Upper lobe of left lung (tissue), 6 donors: ENCODE measurements at regions not wholly inside any gene's neighbourhood (a gene's known extent, or its start where the extent isn't known, plus 50 kb on each side); places are given as distances from the start of the nearest gene placed in this dataset.

Experiments
- ATAC-seq, 2 donors: fragments of 200-7000 bp; cut with Tn5 transposase; one replicate each; pipeline ENCODE4 v1.9.1; 2022; ENCODE audit warnings: mild to moderate bottlenecking in 2 of 2, moderate library complexity in 2 of 2; ENCODE audit not compliant: low FRiP score in 2 of 2
- DNase-seq, 2 donors: peaks; one replicate each; pipeline ENCODE4 v3.0.0-alpha.2; 2019 to 2020
- H3K27ac ChIP-seq, 4 donors: fragments of 200-600 bp; sonication (generic); one replicate each; pipeline ENCODE4 v1.5.1; 2016 to 2019
- H3K27me3 ChIP-seq, 4 donors: fragments of 200-600 bp; sonication (generic); one replicate each; pipeline ENCODE4 v1.5.1; 2017 to 2019
- H3K36me3 ChIP-seq, 4 donors: fragments of 200-600 bp; sonication (generic); one replicate each; pipeline ENCODE4 v1.5.1; 2016 to 2019
- H3K4me1 ChIP-seq, 4 donors: fragments of 200-600 bp; sonication (generic); one replicate each; pipeline ENCODE4 v1.5.1; 2018 to 2019
- H3K4me3 ChIP-seq, 4 donors: fragments of 200-600 bp; sonication (generic); one replicate each; pipeline ENCODE4 v1.5.1; 2017 to 2019; ENCODE audit warnings: mild to moderate bottlenecking in 2 of 4, moderate library complexity in 1 of 4
- H3K9me3 ChIP-seq, 4 donors: fragments of 200-600 bp; sonication (generic); one replicate each; pipeline ENCODE4 v1.5.1; 2018 to 2019
- EP300 ChIP-seq, 4 donors: sonication (generic); formaldehyde crosslinking; IDR thresholded peaks; one replicate each; pipeline ENCODE4 v1.5.1; 2017; ENCODE audit warnings: antibody characterized with exemption in 4 of 4, control low read depth in 2 of 4
- POLR2A ChIP-seq, 4 donors: fragments of 450-650 bp; IDR thresholded peaks; one replicate each; pipeline ENCODE4 v1.5.1; 2016 to 2017; ENCODE audit warnings: antibody characterized with exemption in 4 of 4, mild to moderate bottlenecking in 2 of 4
- POLR2AphosphoS5 ChIP-seq, 2 donors: sonication (generic); formaldehyde crosslinking; IDR thresholded peaks; one replicate each; pipeline ENCODE4 v1.5.1; 2017; ENCODE audit warnings: antibody characterized with exemption in 2 of 2
- WGBS, 2 donors: methylation state at CpG; one replicate each; pipeline ENCODE4 v1.1.5; 2017 to 2018; 5-methylcytosine and 5-hydroxymethylcytosine counted together
- TF ChIP-seq, protein P1 (sequence below), 6 experiments: fragments of 450-650 bp in 4 of 6; fragments of 200-600 bp in 2 of 6; sonication (generic) in 2 of 6; IDR thresholded peaks; one replicate each; pipeline ENCODE4 v1.5.1; 2016 to 2019; ENCODE audit warnings: antibody characterized with exemption in 6 of 6
- donor health status: DM: no; HTN: no; CAD: no; lungs with moderate emphysema.
- donor health status: DM: no; HTN: yes; CAD: no; lungs with severe emphysema.

GRCh38 chr3:65166531-65166930 is 478.7 kb upstream of the ADAMTS9 start:
- no peaks in the 10 kb centered on the region for H3K36me3 ChIP-seq
- H3K9me3 ChIP-seq, result no peaks in the 10 kb centered on the region
- TF ChIP-seq, protein P1, sequence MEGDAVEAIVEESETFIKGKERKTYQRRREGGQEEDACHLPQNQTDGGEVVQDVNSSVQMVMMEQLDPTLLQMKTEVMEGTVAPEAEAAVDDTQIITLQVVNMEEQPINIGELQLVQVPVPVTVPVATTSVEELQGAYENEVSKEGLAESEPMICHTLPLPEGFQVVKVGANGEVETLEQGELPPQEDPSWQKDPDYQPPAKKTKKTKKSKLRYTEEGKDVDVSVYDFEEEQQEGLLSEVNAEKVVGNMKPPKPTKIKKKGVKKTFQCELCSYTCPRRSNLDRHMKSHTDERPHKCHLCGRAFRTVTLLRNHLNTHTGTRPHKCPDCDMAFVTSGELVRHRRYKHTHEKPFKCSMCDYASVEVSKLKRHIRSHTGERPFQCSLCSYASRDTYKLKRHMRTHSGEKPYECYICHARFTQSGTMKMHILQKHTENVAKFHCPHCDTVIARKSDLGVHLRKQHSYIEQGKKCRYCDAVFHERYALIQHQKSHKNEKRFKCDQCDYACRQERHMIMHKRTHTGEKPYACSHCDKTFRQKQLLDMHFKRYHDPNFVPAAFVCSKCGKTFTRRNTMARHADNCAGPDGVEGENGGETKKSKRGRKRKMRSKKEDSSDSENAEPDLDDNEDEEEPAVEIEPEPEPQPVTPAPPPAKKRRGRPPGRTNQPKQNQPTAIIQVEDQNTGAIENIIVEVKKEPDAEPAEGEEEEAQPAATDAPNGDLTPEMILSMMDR (IDR thresholded peaks at IDR 0.05), result no peak
- TF ChIP-seq POLR2A (IDR thresholded peaks at IDR 0.05) (no peak), EP300 (IDR thresholded peaks at IDR 0.05) (no peak), POLR2AphosphoS5 (IDR thresholded peaks at IDR 0.05) (no peak)
- H3K27ac ChIP-seq, result no peak overlapping the region
- ATAC-seq, result no peak
- H3K4me1 ChIP-seq, result peaks cover 0 to 10% (median 2%) of the 10 kb centered on the region in 4 donors
- H3K27me3 ChIP-seq, result no peaks in the 10 kb centered on the region
- no peak overlapping the region for H3K4me3 ChIP-seq
- no peak for DNase-seq

GRCh38 chr3:65158023-65158422 is 470.2 kb upstream of the ADAMTS9 start:
- ATAC-seq (no peak), DNase-seq (no peak)
- TF ChIP-seq EP300 (IDR thresholded peaks at IDR 0.05), result no peak
- TF ChIP-seq POLR2AphosphoS5 (IDR thresholded peaks at IDR 0.05), result no peak
- TF ChIP-seq, protein P1 (IDR thresholded peaks at IDR 0.05), result no peak
- no peak for TF ChIP-seq POLR2A (IDR thresholded peaks at IDR 0.05)
- Histone ChIP-seq H3K36me3 (no peaks in the 10 kb centered on the region), H3K27ac (no peak overlapping the region), H3K27me3 (no peaks in the 10 kb centered on the region), H3K4me1 (no peaks in the 10 kb centered on the region), H3K9me3 (no peaks in the 10 kb centered on the region), H3K4me3 (no peak overlapping the region)
- 92 to 94% methylated on average over 3 of the region's 3 CpGs for WGBS, 2 donors

DNA sequence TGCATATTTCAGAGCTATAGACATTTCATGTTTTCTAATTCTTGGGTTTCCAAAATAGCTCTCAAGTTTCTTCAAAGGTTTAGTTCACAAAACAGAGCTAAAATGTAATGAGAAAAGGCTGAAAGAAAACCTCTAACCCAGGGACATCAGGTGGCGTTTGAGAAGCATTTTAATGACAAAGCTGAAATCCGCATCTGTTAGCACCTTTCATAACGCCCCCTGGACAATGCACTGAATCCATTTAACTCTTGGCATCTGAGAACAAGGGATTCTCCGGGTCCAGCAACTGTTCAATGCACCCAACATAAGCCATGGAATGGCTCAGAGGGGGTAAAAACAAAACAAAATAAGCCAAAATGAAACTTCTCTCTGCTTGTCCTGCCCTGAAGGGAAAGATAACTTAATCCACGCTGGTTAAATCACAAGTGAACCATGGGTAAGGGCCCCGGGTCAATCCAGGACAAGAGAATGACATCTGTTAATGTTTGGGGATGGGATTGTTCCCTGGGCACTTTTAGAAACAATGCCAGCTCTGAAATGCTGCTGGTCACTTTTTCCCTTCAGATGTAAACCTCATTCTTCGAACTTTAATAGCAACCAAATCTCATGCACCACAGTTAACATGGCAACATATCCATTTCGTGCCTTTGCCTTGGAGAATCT is 466.2 kb upstream of the ADAMTS9 start:
- H3K27me3 ChIP-seq, result no peaks in the 10 kb centered on the region
- ATAC-seq (no peak), DNase-seq (no peak)
- no peaks in the 10 kb centered on the region for H3K4me1 ChIP-seq
- TF ChIP-seq, protein P1 (IDR thresholded peaks at IDR 0.05), result no peak
- TF ChIP-seq POLR2AphosphoS5 (IDR thresholded peaks at IDR 0.05), result no peak
- TF ChIP-seq POLR2A (IDR thresholded peaks at IDR 0.05), result no peak
- TF ChIP-seq EP300 (IDR thresholded peaks at IDR 0.05), result no peak
- H3K27ac ChIP-seq, result no peak overlapping the region
- 80 to 83% methylated on average over 8 of the region's 8 CpGs for WGBS, 2 donors
- no peak overlapping the region for H3K4me3 ChIP-seq
- H3K9me3 ChIP-seq, result no peaks in the 10 kb centered on the region
- no peaks in the 10 kb centered on the region for H3K36me3 ChIP-seq

DNA sequence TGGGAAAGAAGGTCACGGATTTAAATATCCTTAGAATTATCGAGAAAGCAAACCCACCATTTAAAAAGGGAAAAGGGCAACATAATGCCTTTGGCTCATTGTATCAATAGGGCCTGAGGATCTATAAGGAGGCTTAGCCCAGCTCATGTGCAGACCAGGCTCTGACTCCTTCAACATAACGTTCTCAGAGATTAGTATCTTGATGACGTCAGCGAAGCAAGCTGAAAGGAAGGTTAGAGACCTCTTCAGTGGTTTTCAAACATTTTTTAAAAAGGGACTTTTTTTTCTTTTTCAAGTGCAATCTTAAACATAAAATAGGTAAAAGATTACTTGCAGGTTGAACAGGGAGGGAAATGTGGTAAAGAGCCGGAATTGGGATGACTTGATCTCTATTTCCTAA is 463.9 kb upstream of the ADAMTS9 start:
- H3K4me1 ChIP-seq, result no peaks in the 10 kb centered on the region
- no peak for TF ChIP-seq POLR2AphosphoS5 (IDR thresholded peaks at IDR 0.05)
- TF ChIP-seq, protein P1 (IDR thresholded peaks at IDR 0.05), result no peak
- TF ChIP-seq POLR2A (IDR thresholded peaks at IDR 0.05), result no peak
- no peak for TF ChIP-seq EP300 (IDR thresholded peaks at IDR 0.05)
- 57 to 75% methylated on average over 6 of the region's 6 CpGs for WGBS, 2 donors
- no peaks in the 10 kb centered on the region for H3K36me3 ChIP-seq
- no peak overlapping the region for H3K27ac ChIP-seq
- DNase-seq (no peak), ATAC-seq (no peak)
- no peaks in the 10 kb centered on the region for H3K27me3 ChIP-seq
- no peaks in the 10 kb centered on the region for H3K9me3 ChIP-seq
- no peak overlapping the region for H3K4me3 ChIP-seq

DNA sequence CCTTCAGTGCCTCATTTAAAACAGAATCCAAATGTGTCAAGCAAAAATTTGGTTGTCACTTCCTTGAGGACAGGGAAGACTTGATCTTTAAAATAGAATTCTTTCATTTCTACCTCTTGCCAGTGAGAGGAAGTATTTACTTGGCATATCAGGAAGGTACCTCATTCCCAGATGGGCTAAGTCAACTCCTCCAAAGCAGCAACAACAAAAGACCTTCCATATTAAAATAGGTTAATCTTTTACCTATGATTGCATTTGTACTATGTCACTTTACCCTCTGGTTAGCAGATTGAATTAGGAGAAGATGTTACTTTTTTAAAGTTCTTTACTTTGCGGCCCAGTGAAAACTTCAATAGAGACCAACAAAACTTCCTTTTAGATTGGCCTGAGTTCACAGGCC is 462.1 kb upstream of the ADAMTS9 start:
- no peak for ATAC-seq
- Histone ChIP-seq H3K9me3 (no peaks in the 10 kb centered on the region), H3K27me3 (no peaks in the 10 kb centered on the region), H3K27ac (no peak overlapping the region), H3K36me3 (no peaks in the 10 kb centered on the region), H3K4me1 (no peaks in the 10 kb centered on the region), H3K4me3 (no peak overlapping the region)
- no peak for TF ChIP-seq POLR2AphosphoS5 (IDR thresholded peaks at IDR 0.05)
- no peak for TF ChIP-seq EP300 (IDR thresholded peaks at IDR 0.05)
- TF ChIP-seq, protein P1 (IDR thresholded peaks at IDR 0.05), result no peak
- no peak for TF ChIP-seq POLR2A (IDR thresholded peaks at IDR 0.05)
- 84 to 96% methylated on average over 1 of the region's 1 CpG for whole genome bisulfite sequencing, 2 donors
- DNase-seq, result no peak
